OCI-LY3 (cell line): ENCODE measurements at regions not wholly inside any gene's neighbourhood (a gene's known extent, or its start where the extent isn't known, plus 50 kb on each side); places are given as distances from the start of the nearest gene placed in this dataset.

ENCODE experiments used
- H2AFZ ChIP-seq: fragments of 200-600, 300-600 bp; shearing (Covaris generic); 2 replicates; pipeline ENCODE4 v1.6.0; 2014; ENCODE audit warnings: antibody characterized with exemption, low read depth, low read length
- H3K27ac ChIP-seq: fragments of 200-600, 300-600 bp; sonication (generic); 2 replicates; pipeline ENCODE4 v1.5.1; 2014; ENCODE audit warnings: mild to moderate bottlenecking, low read length, moderate library complexity, mixed read lengths
- H3K27me3 ChIP-seq: fragments of 200-600, 300-600 bp; sonication (generic); 2 replicates; pipeline ENCODE4 v1.6.1; 2014; ENCODE audit warnings: low read depth, low read length, mixed read lengths
- H3K36me3 ChIP-seq: fragments of 200-600, 300-600 bp; sonication (generic); replicated peaks from 2 replicates; pipeline ENCODE3; 2014; ENCODE audit warnings: low read depth, low read length, mixed read lengths
- H3K4me1 ChIP-seq: fragments of 300-600, 200-600 bp; sonication (generic); 2 replicates; pipeline ENCODE4 v1.6.1; 2014; ENCODE audit warnings: low read length, mixed read lengths
- H3K4me2 ChIP-seq: fragments of 200-600, 300-600 bp; sonication (generic); 2 replicates; pipeline ENCODE4 v1.6.1; 2014; ENCODE audit warnings: low read length, mixed read lengths
- H3K4me3 ChIP-seq: fragments of 300-600, 200-600 bp; sonication (generic); 2 replicates; pipeline ENCODE4 v1.5.1; 2014; ENCODE audit warnings: antibody characterized with exemption, mild to moderate bottlenecking, low read length, moderate library complexity
- H3K79me2 ChIP-seq: fragments of 300-600, 200-600 bp; shearing (Covaris generic); 2 replicates; pipeline ENCODE4 v1.6.1; 2014; ENCODE audit warnings: mild to moderate bottlenecking, low read length, mixed read lengths
- H3K9ac ChIP-seq: fragments of 300-600, 200-600 bp; shearing (Covaris generic); 2 replicates; pipeline ENCODE4 v1.6.0; 2014; ENCODE audit warnings: mild to moderate bottlenecking, low read length, moderate library complexity
- H3K9me3 ChIP-seq: fragments of 200-600, 300-600 bp; shearing (Covaris generic); 2 replicates; pipeline ENCODE4 v1.6.1; 2014; ENCODE audit warnings: low read length, mixed read lengths; ENCODE audit not compliant: insufficient read depth
- H4K20me1 ChIP-seq: fragments of 200-600, 300-600 bp; sonication (generic); 2 replicates; pipeline ENCODE4 v1.6.1; 2016; ENCODE audit warnings: low read length, mixed read lengths; ENCODE audit not compliant: insufficient read depth
- CTCF ChIP-seq: fragments of 200-600, 300-600 bp; sonication (generic); IDR thresholded peaks from 2 replicates; pipeline ENCODE4 v1.5.1; 2014; ENCODE audit warnings: antibody characterized with exemption, low read length, low read depth
- EZH2phosphoT487 ChIP-seq: fragments of 200-600 bp; shearing (Covaris generic); IDR thresholded peaks from 2 replicates; pipeline ENCODE4 v1.6.1; 2018; ENCODE audit warnings: antibody characterized with exemption, mixed run types, low read depth

GRCh38 chr15:69945729-69946128 lies 152.0 kb downstream of the TLE3 start:
- H3K27me3 ChIP-seq: peaks cover 24% of the 10 kb centered on the region
- TF ChIP-seq EZH2phosphoT487 (no peak), CTCF (no peak)
- no peaks in the 10 kb centered on the region for H3K79me2 ChIP-seq
- H3K9ac ChIP-seq: no peak overlapping the region
- no peak overlapping the region for H2AFZ ChIP-seq
- no peaks in the 10 kb centered on the region for H3K36me3 ChIP-seq
- H3K9me3 ChIP-seq: no peaks in the 10 kb centered on the region
- no peak overlapping the region for H3K4me3 ChIP-seq
- H4K20me1 ChIP-seq: no peaks in the 10 kb centered on the region
- H3K27ac ChIP-seq: no peak overlapping the region
- H3K4me1 ChIP-seq: 0 out of 2 replicates have a peak, but pooled peaks cover 6% of the 10 kb centered on the region
- H3K4me2 ChIP-seq: no peak overlapping the region

- Histone ChIP-seq H4K20me1 (no peaks in the 10 kb centered on the region), H3K4me3 (no peak overlapping the region), H3K4me1 (0 out of 2 replicates have a peak, but pooled peaks cover 6% of the 10 kb centered on the region), H3K27me3 (peaks cover 30% of the 10 kb centered on the region), H3K27ac (no peak overlapping the region), H3K4me2 (no peak overlapping the region), H3K79me2 (no peaks in the 10 kb centered on the region), H3K36me3 (no peaks in the 10 kb centered on the region), H3K9me3 (no peaks in the 10 kb centered on the region), H2AFZ (no peak overlapping the region), H3K9ac (no peak overlapping the region)
- no peak for TF ChIP-seq EZH2phosphoT487
- TF ChIP-seq CTCF: no peak
Observed at GRCh38 chr15:69946870-69947269, 150.8 kb downstream of the TLE3 start.

- no peaks in the 10 kb centered on the region for H3K79me2 ChIP-seq
Observed at GRCh38 chr15:69947394-69947793, 150.3 kb downstream of the TLE3 start.

GRCh38 chr15:69949485-69949884 lies 148.2 kb downstream of the TLE3 start:
- 0 out of 2 replicates have a peak, but pooled peaks cover 6% of the 10 kb centered on the region for H3K4me1 ChIP-seq
- no peak overlapping the region for H3K4me3 ChIP-seq
- H4K20me1 ChIP-seq: no peaks in the 10 kb centered on the region
- no peak overlapping the region for H3K27ac ChIP-seq
- H3K9ac ChIP-seq: no peak overlapping the region
- H3K27me3 ChIP-seq: peaks cover 38% of the 10 kb centered on the region
- no peak overlapping the region for H2AFZ ChIP-seq
- no peaks in the 10 kb centered on the region for H3K79me2 ChIP-seq
- no peak for TF ChIP-seq CTCF
- TF ChIP-seq EZH2phosphoT487: no peak
- no peak overlapping the region for H3K4me2 ChIP-seq
- no peaks in the 10 kb centered on the region for H3K9me3 ChIP-seq
- no peaks in the 10 kb centered on the region for H3K36me3 ChIP-seq

More at GRCh38 chr15:69947394-69947793, 150.3 kb downstream of the TLE3 start:
- H2AFZ ChIP-seq: no peak overlapping the region
- H3K27ac ChIP-seq: no peak overlapping the region
- no peak for TF ChIP-seq EZH2phosphoT487
- TF ChIP-seq CTCF: no peak
- H3K27me3 ChIP-seq: peaks cover 34% of the 10 kb centered on the region
- H3K4me3 ChIP-seq: no peak overlapping the region
- H3K4me1 ChIP-seq: 0 out of 2 replicates have a peak, but pooled peaks cover 6% of the 10 kb centered on the region
- H3K4me2 ChIP-seq: no peak overlapping the region
- no peaks in the 10 kb centered on the region for H3K9me3 ChIP-seq
- no peaks in the 10 kb centered on the region for H4K20me1 ChIP-seq
- H3K9ac ChIP-seq: no peak overlapping the region
- no peaks in the 10 kb centered on the region for H3K36me3 ChIP-seq
